HUES6 (cell line): ENCODE measurements at regions not wholly inside any gene's neighbourhood (a gene's known extent, or its start where the extent isn't known, plus 50 kb on each side); places are given as distances from the start of the nearest gene placed in this dataset.

Experiments
- H3K27ac ChIP-seq: 2 replicates; pipeline ENCODE4 v1.7.0; 2013; ENCODE audit warnings: low read depth, mild to moderate bottlenecking, low read length, inconsistent platforms
- H3K27me3 ChIP-seq: 2 replicates; pipeline ENCODE4 v1.6.1; 2013; ENCODE audit warnings: low read length; ENCODE audit not compliant: control insufficient read depth, insufficient read depth
- H3K36me3 ChIP-seq: 2 replicates; pipeline ENCODE4 v1.6.1; 2013; ENCODE audit warnings: low read length; ENCODE audit not compliant: control insufficient read depth, insufficient read depth
- H3K4me1 ChIP-seq: 2 replicates; pipeline ENCODE4 v1.6.1; 2013; ENCODE audit warnings: low read length; ENCODE audit not compliant: control insufficient read depth, insufficient read depth
- H3K4me3 ChIP-seq: 2 replicates; pipeline ENCODE4 v1.5.1; 2013; ENCODE audit warnings: low read depth, low read length
- H3K9ac ChIP-seq: one replicate; pipeline ENCODE4 v1.6.1; 2013; ENCODE audit warnings: mild to moderate bottlenecking, low read length
- H3K9me3 ChIP-seq: 2 replicates; pipeline ENCODE4 v1.6.1; 2013; ENCODE audit warnings: low read depth, low read length; ENCODE audit not compliant: control insufficient read depth, insufficient read depth

DNA sequence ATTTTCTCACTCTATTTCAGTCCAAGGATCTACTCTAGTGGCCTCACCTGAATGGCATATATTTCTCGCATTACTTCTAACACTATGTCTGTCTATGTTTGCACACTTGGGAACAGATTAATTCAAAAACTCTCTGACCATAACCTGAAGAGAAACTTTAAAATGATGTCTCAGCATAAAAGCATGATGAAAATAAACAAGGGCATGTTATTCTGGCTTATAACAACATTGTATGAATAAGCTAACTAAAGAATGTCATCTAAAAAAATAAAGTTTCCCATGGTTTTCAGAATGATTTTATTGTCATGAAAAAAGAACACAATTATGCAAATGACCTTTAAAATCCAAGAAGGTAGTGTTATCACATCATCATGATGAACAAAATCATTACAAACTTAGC lies 85.5 kb upstream of the ROBO2 start:
- H3K27ac ChIP-seq: no peak overlapping the region
- H3K27me3 ChIP-seq: no peaks in the 10 kb centered on the region
- H3K36me3 ChIP-seq: no peaks in the 10 kb centered on the region
- no peaks in the 10 kb centered on the region for H3K4me1 ChIP-seq
- H3K9ac ChIP-seq: no peak overlapping the region
- no peak overlapping the region for H3K4me3 ChIP-seq
- H3K9me3 ChIP-seq: no peaks in the 10 kb centered on the region

DNA sequence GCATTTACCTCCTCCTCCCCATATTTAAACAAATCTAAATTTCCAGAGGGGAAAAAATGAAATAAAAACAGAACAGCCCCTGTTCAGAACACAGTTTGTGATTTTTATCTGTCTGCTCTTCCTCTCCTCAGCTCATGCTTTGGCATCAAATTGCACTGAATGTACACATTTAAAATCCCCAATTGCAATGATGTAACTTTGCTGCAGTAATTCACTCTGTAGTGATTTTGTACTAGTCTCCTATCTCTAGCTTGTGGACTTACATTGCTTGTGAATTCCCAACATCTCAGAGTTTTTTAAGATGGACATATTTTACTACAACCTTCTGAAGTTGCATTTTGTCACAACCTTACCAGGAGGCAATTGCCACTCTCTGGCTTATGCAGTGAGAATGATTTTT lies 81.6 kb upstream of the ROBO2 start:
- H3K4me3 ChIP-seq: no peak overlapping the region
- H3K27ac ChIP-seq: no peak overlapping the region
- H3K36me3 ChIP-seq: no peaks in the 10 kb centered on the region
- H3K27me3 ChIP-seq: no peaks in the 10 kb centered on the region
- no peak overlapping the region for H3K9ac ChIP-seq
- no peaks in the 10 kb centered on the region for H3K9me3 ChIP-seq
- no peaks in the 10 kb centered on the region for H3K4me1 ChIP-seq

DNA sequence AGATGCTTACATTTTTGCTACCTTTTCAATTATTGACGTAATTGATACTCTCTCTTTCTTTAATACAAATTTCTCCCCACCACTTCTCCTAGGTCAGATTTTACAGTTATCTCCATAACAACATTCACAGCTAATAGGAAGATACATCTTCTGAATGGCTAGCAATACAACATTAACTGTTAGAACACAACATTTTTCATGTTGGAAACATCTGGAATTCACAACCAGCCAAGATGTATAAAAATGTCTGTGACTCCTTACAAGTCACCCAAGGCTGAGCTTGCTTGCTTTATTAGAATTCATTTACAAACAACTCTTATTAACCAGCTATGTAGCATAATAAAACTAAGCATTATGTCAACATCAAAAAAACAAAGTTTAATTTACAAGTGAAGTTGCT lies 81.0 kb upstream of the ROBO2 start:
- H3K27me3 ChIP-seq: no peaks in the 10 kb centered on the region
- H3K4me1 ChIP-seq: no peaks in the 10 kb centered on the region
- H3K4me3 ChIP-seq: no peak overlapping the region
- H3K9me3 ChIP-seq: no peaks in the 10 kb centered on the region
- H3K9ac ChIP-seq: no peak overlapping the region
- H3K36me3 ChIP-seq: no peaks in the 10 kb centered on the region
- no peak overlapping the region for H3K27ac ChIP-seq

DNA sequence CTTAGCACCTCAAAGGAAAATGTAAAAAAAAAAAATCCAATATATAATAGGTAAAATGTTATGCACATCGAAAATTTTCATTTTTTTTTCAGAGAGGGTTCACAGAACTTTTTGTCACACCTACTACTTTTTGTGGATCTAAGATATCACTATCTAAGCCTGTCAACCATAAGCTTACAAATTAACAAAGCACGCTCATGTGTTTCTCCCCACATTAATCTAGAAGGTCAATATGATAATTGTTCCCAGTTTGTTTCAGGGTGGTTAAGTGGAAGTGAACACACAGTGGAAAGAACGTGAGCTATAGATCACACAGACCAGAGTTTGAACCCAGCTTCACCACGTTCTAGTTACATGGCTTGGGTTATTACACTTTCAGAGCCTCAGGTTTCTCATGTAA lies 78.6 kb upstream of the ROBO2 start:
- Histone ChIP-seq H3K27ac (no peak overlapping the region), H3K4me1 (no peaks in the 10 kb centered on the region), H3K27me3 (no peaks in the 10 kb centered on the region), H3K9me3 (no peaks in the 10 kb centered on the region), H3K36me3 (no peaks in the 10 kb centered on the region), H3K4me3 (no peak overlapping the region), H3K9ac (no peak overlapping the region)

DNA sequence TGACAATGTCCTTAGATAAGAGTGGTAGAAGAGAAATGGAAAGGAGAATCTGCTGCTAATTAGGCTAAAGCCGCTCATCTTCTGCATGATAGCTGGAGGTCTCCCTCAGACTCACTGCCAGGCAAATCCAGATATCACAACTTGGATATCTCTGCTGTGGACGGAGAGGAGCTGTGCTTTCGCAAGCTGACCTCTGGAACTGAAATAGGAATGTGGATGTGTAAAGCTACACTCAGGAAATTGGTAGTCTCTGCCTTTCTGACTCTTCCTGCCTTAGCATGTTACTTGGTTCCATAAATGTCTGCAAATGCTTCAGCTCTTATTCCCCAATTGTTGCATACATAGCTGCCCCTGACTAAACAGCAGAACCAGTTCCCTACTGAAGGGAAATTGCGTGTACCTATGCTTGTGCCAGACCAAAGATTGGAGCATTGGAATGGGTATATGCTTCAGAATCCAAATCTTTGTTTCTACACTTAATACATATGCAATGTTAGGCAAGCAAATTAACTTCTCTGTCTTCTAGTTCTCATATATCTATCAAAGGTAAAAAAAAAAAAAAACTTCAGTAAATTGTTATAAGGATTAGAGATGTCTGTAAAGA lies 74.7 kb upstream of the ROBO2 start:
- H3K27ac ChIP-seq: no peak overlapping the region
- no peaks in the 10 kb centered on the region for H3K27me3 ChIP-seq
- H3K36me3 ChIP-seq: no peaks in the 10 kb centered on the region
- peaks cover 4% of the 10 kb centered on the region; the same call in 1 of the 2 replicates for H3K4me1 ChIP-seq
- H3K9ac ChIP-seq: no peak overlapping the region
- no peak overlapping the region for H3K4me3 ChIP-seq
- no peaks in the 10 kb centered on the region for H3K9me3 ChIP-seq

DNA sequence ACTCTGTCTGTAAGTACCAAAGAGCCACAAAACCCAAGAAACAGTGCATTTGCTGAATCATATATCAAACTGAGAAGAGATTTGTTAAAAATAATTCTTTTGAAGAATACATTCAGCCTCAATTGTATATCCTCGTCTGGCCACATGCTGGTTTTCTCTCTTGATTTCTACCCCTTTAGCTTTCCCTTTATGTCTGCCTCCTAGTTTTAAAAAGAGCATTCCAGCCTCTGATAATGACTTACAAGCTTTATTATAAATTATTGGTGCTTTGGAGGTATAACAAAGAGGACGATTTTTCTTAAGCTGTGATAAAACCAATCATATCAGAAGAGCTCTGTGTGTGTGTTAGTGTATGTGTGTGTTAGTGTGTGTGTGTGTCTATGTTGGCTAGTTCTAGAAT lies 70.4 kb upstream of the ROBO2 start:
- H3K27ac ChIP-seq: no peak overlapping the region
- H3K27me3 ChIP-seq: no peaks in the 10 kb centered on the region
- no peak overlapping the region for H3K9ac ChIP-seq
- no peaks in the 10 kb centered on the region for H3K9me3 ChIP-seq
- no peak overlapping the region for H3K4me3 ChIP-seq
- peaks cover 6% of the 10 kb centered on the region; the same call in 1 of the 2 replicates for H3K4me1 ChIP-seq
- no peaks in the 10 kb centered on the region for H3K36me3 ChIP-seq

DNA sequence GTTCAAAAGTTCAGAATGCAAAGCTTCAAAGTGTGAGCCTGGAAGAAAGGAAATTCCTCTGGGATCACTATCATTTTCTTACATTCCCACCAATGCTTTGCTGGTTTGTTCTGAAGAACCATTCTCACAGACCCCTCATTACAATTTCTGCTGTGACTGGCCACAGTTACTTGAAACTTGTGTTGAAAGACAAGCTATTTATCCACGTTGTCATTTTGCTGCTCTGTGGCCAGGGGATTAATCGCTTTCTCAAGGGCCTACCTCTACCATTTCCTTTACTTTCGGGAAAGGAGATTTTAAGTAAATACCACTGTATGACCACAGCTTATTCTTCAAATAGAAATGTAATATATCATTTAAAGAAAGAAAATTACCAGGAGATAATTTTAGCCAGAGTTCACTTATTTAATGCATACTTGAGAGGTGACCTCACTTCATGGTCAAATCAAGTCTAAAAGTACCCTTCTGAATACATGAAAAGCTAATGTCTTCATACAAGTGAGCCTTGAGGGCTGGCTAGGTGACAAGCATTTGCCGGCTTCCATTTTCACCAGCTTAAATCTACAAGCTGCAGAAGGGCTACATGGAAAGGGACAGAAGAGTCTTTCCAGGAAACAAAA lies 69.8 kb upstream of the ROBO2 start:
- no peaks in the 10 kb centered on the region for H3K9me3 ChIP-seq
- no peak overlapping the region for H3K4me3 ChIP-seq
- no peaks in the 10 kb centered on the region for H3K36me3 ChIP-seq
- H3K4me1 ChIP-seq: peaks cover 6% of the 10 kb centered on the region; the same call in 1 of the 2 replicates
- H3K27ac ChIP-seq: no peak overlapping the region
- H3K9ac ChIP-seq: no peak overlapping the region
- no peaks in the 10 kb centered on the region for H3K27me3 ChIP-seq

DNA sequence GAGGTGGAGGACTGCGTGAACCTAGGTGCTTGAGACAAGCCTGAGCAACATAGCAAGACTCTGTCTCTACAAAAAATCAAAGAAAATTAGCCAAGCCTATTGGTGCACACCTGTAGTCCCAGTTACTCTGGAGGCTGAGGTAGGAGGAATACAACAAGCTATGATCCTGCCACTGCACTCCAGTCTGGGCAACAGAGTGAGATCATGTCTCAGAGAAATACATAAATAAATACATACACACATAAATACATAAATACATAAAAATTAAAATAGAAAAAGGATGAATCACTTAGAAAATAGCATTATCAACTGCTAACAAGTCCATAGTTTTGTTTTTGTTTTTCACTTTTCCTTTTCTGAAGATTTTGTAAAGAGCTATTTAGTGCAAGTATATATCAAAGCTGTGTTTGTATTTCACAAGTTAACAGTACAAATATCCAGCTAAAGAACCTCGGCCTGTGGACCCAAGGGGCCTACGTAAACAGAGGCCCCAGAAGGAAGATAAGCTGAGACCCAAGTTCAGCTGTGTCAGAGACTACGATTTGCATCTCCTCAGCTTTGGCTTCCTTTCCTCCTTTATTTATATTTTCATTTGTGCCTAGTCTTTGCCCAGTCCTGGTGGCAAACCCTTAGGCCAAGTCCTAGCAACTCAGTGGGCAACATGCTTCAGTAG lies 67.1 kb upstream of the ROBO2 start:
- Histone ChIP-seq H3K4me1 (peaks cover 6% of the 10 kb centered on the region; the same call in 1 of the 2 replicates), H3K27me3 (no peaks in the 10 kb centered on the region), H3K9ac (no peak overlapping the region), H3K36me3 (no peaks in the 10 kb centered on the region), H3K27ac (no peak overlapping the region), H3K9me3 (no peaks in the 10 kb centered on the region), H3K4me3 (no peak overlapping the region)

DNA sequence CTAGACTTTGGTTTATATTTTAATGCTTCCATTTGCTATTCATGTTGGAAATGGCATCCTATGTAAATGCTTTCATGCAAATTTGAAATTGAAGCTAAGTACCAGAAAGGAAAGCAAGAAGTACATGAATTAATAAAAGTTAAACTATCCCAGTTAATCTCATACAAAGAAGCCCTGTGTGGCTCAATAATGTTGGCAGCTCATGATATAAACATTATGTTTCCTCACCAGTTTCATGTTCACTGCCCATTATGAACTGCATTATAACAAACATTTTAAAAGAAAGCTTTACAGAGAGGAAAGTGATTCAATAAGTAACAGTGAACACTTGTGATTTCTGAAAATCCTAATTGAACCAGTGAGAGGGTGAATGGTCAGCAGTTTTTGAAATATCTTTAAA lies 62.9 kb upstream of the ROBO2 start:
- Histone ChIP-seq H3K4me1 (no peaks in the 10 kb centered on the region), H3K4me3 (no peak overlapping the region), H3K36me3 (no peaks in the 10 kb centered on the region), H3K9me3 (no peaks in the 10 kb centered on the region), H3K27ac (0 out of 2 replicates have a peak overlapping the region, but pooled peaks have one; percentile 26), H3K27me3 (no peaks in the 10 kb centered on the region), H3K9ac (no peak overlapping the region)

DNA sequence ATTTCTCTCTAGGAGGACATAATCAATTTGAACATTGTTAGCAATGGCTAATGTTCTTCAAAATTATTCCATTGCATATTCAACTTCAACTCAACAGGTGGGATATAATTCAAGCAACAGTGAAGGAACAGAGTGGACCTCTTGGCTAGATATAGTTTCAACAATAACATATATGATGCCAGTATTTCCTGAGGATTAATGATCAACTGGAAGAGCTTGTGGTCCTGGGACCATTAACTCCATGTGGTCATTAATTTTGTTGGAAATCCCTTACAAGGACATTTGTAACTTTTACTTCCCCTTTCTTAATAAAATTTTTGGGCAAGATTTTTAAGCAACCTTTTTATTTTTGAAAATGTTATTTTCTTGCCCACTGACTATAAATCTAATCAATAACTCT lies 54.3 kb upstream of the ROBO2 start:
- no peak overlapping the region for H3K4me3 ChIP-seq
- peaks cover 4% of the 10 kb centered on the region; the same call in 1 of the 2 replicates for H3K4me1 ChIP-seq
- H3K9ac ChIP-seq: no peak overlapping the region
- H3K9me3 ChIP-seq: no peaks in the 10 kb centered on the region
- H3K36me3 ChIP-seq: no peaks in the 10 kb centered on the region
- no peak overlapping the region for H3K27ac ChIP-seq
- H3K27me3 ChIP-seq: no peaks in the 10 kb centered on the region

DNA sequence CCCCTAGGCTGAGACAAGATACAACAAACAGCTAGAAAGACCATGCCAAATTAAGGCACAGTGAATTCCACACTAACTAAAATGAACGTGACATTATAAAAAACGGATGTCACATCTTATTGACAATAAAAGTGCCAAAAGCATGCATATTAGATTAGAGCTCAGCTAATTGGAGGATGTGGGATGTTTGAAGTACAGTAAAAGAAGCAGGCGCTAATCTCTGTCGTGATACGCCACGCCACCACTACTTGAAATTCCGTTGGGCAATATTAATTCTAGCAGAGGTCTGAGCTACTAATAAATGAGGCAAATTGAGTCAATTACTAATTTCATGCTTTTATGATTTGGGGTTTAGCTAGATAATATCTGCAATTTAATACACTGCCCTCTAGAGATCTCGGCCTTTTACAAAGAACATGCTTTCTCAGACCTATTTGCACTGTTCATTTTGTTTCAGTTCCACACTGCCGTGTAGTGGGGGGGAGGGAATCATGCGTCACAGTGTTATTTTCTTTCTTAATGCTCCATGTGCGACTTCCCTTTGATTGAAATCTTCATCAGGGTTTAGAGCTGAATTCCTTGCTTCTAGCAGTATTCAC lies 52.9 kb upstream of the ROBO2 start:
- H3K4me1 ChIP-seq: peaks cover 8% of the 10 kb centered on the region; the same call in 1 of the 2 replicates
- H3K27ac ChIP-seq: no peak overlapping the region
- no peaks in the 10 kb centered on the region for H3K9me3 ChIP-seq
- no peak overlapping the region for H3K9ac ChIP-seq
- no peaks in the 10 kb centered on the region for H3K27me3 ChIP-seq
- H3K4me3 ChIP-seq: no peak overlapping the region
- no peaks in the 10 kb centered on the region for H3K36me3 ChIP-seq
